ENCODE measurements at regions not wholly inside any gene's neighbourhood (a gene's known extent, or its start where the extent isn't known, plus 50 kb on each side); places are given as distances from the start of the nearest gene placed in this dataset.
"Not testable (repeated sequence)": the region's sequence is repeated elsewhere in the genome, so short reads cannot be mapped to it uniquely, and the experiment has no call there.

- DNase-seq (ENCODE audit: low read depth in 2 of 2): no peak
- TF ChIP-seq CTCF (IDR thresholded peaks at IDR 0.05; ENCODE audit: low read depth, low read length): no peak
- H3K4me3 ChIP-seq (replicated peaks in 1 of 2; ENCODE audit: low read depth in 2 of 2, low read length in 2 of 2): no peak overlapping the region
Observed at GRCh38 chr5:25481463-25481862, 836.7 kb upstream of the CDH10 start.

GRCh38 chr5:25459082-25459481 is 814.3 kb upstream of the CDH10 start:
- no peak for DNase-seq (ENCODE audit: low read depth in 2 of 2)
- H3K4me3 ChIP-seq (replicated peaks in 1 of 2; ENCODE audit: low read depth in 2 of 2, low read length in 2 of 2): no peak overlapping the region
- TF ChIP-seq CTCF (IDR thresholded peaks at IDR 0.05; ENCODE audit: low read depth, low read length): no peak

GRCh38 chr5:25458628-25459027 is 813.9 kb upstream of the CDH10 start:
- no peak for TF ChIP-seq CTCF (IDR thresholded peaks at IDR 0.05; ENCODE audit: low read depth, low read length)
- no peak overlapping the region for H3K4me3 ChIP-seq (replicated peaks in 1 of 2; ENCODE audit: low read depth in 2 of 2, low read length in 2 of 2)
- no peak for DNase-seq (ENCODE audit: low read depth in 2 of 2)

- H3K4me3 ChIP-seq (replicated peaks in 1 of 2; ENCODE audit: low read depth in 2 of 2, low read length in 2 of 2): no peak overlapping the region
- no peak for TF ChIP-seq CTCF (IDR thresholded peaks at IDR 0.05; ENCODE audit: low read depth, low read length)
- DNase-seq (ENCODE audit: low read depth in 2 of 2): no peak
Observed at GRCh38 chr5:25453500-25453899, 808.7 kb upstream of the CDH10 start.

GRCh38 chr5:25451294-25451693 is 806.5 kb upstream of the CDH10 start:
- DNase-seq (ENCODE audit: low read depth in 2 of 2): no peak
- TF ChIP-seq CTCF (IDR thresholded peaks at IDR 0.05; ENCODE audit: low read depth, low read length): no peak
- no peak overlapping the region for H3K4me3 ChIP-seq (replicated peaks in 1 of 2; ENCODE audit: low read depth in 2 of 2, low read length in 2 of 2)

GRCh38 chr5:25448646-25449045 is 803.9 kb upstream of the CDH10 start:
- no peak for TF ChIP-seq CTCF (IDR thresholded peaks at IDR 0.05; ENCODE audit: low read depth, low read length)
- no peak for DNase-seq (ENCODE audit: low read depth in 2 of 2)
- H3K4me3 ChIP-seq (replicated peaks in 1 of 2; ENCODE audit: low read depth in 2 of 2, low read length in 2 of 2): no peak overlapping the region

- no peak overlapping the region for H3K4me3 ChIP-seq (replicated peaks in 1 of 2; ENCODE audit: low read depth in 2 of 2, low read length in 2 of 2)
- no peak for TF ChIP-seq CTCF (IDR thresholded peaks at IDR 0.05; ENCODE audit: low read depth, low read length)
- DNase-seq (ENCODE audit: low read depth in 2 of 2): no peak
Observed at GRCh38 chr5:25448190-25448621, 803.4 kb upstream of the CDH10 start.

- H3K4me3 ChIP-seq (replicated peaks in 1 of 2; ENCODE audit: low read depth in 2 of 2, low read length in 2 of 2); DNase-seq (ENCODE audit: low read depth in 2 of 2): not testable (repeated sequence)
Observed at GRCh38 chr5:25446061-25446420, 801.3 kb upstream of the CDH10 start.

- H3K4me3 ChIP-seq (replicated peaks in 1 of 2; ENCODE audit: low read depth in 2 of 2, low read length in 2 of 2); DNase-seq (ENCODE audit: low read depth in 2 of 2): not testable (repeated sequence)
Observed at GRCh38 chr5:25445381-25446060, 800.7 kb upstream of the CDH10 start.
